Central memory CD4-positive, alpha-beta T cell (primary cell): ENCODE measurements at regions not wholly inside any gene's neighbourhood (a gene's known extent, or its start where the extent isn't known, plus 50 kb on each side); places are given as distances from the start of the nearest gene placed in this dataset.
"Not testable (repeated sequence)": the region's sequence is repeated elsewhere in the genome, so short reads cannot be mapped to it uniquely, and the experiment has no call there.

Experiments
- DNase-seq: peaks from one replicate; pipeline ENCODE4 v3.0.0; 2022

DNA sequence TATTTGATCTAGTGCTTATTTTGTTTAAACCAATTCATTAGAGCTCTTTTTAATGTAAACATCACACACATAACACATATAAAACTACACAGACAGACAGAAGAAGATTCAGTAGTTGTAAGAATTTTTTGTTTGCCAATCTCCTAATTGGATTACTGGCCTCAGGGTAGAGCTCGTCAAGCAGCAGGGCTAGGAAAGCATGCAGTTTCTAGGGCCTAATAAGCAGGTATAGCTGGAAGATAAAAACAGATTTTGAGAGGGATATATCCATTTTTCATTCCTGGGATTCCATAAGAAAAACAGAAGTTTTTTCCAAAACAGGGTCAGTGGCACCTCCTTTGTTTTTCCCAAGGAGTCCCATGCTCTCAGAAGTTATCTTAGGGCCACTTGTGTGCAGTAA, 265.2 kb upstream of the SGO1 start:
- DNase-seq, result no peak

DNA sequence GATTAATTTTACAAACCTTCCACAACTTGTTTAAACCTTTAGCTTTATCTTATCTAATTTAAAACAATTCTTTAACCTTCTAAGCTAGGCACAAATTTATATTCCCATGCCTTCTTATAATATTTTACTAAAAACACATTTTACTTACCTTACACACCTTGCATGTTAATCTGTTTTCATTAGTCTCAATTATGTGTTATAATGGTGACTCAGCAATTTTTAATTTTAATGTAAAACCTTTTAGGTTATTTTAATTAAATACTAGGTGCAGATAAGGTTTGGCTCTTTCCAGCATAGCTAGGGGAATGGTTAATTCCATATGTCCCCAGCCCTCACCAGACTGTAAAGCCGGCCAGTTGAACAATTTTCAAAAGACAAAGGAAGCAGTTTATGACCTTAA, 264.6 kb upstream of the SGO1 start:
- no peak for DNase-seq

DNA sequence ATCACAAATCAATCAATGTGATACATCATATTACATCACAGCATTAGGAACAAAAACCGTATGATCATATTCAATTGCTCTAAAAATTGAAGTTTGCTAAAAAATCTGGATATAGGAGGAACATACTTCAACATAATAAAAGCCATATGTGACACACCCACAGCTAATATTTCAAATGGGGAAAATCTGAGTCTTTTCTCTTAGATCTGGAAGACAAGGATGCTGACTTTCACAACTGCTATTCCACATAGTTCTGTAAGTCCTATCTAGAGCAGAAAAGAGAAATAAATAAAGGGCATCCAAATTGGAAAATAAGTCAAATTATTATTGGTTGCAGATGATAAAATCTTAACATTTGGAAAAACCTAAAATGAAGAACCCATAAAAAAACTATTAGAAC, 256.8 kb upstream of the SGO1 start:
- no peak for DNase-seq

DNA sequence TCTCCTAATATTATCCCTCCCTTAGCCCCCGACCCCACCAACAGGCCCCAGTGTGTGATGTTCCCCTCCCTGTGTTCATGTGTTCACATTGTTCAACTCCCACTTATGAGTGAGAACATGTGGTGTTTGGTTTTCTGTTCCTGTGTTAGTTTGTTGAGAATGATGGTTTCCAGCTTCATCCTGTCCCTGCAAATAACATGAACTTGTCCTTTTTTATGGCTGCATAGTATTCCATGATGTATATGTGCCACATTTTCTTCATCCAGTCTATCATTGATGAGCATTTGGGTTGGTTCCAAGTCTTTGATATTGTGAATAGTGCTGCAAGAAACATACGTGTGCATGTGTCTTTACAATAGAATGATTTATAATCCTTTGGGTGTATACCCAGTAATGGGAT, 241.3 kb upstream of the SGO1 start:
- DNase-seq, result not testable (repeated sequence)

DNA sequence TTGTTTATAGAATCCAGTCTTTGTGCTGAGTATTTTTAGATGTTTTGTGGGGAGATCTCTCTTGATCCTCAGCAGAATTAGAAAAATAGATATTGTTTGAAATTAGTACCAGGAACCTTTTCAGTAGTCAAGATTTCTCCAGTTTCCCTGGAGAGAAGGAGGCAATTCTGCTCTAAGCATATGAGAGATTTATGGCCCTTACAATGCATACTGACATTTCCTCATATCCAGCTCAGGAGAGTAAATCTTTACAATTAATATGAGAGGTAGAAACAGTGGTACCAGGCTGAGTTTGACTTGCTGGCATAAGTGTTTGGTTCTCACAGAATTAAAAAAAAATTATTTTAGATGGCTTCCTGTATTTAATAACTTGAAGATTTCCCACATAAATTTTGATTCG, 239.1 kb upstream of the SGO1 start:
- no peak for DNase-seq

DNA sequence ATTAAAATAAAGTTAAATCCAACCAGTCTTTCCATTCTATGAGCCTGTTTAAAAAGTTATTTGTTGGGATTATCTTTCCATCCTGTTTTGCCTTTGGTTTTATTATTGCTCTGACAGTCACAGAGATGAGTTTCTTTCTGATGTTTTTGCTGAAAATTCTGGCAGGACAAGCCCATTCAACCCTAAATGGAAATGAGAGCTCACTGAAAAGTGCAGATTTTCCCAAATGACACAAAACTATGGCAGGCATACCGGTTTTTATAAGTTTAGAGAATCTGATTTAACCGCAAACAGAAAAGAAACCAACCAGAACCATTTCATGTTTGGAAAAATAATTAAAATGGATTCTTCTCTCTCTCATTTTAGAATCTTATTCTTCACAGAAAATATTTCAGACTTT, 238.1 kb upstream of the SGO1 start:
- no peak for DNase-seq

DNA sequence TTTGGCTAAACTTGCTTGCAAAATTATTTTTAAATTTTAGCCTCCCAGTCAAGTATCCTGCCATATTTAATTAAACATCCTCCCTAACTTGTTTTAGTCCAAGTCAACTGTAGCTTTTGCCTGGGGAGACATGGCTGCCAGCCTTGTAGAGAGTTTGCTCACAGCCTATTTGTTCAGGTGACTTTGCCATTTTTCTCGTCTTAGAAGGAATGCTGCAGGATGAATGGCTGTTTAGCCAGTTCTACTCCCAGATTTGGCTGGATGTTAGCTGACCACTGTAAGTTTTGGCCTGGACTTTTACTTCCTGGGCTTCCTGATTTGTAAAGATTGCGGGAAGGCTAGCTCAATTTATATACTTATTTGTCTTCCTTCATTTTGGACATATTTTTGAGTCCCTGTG, 236.4 kb upstream of the SGO1 start:
- DNase-seq, result no peak

DNA sequence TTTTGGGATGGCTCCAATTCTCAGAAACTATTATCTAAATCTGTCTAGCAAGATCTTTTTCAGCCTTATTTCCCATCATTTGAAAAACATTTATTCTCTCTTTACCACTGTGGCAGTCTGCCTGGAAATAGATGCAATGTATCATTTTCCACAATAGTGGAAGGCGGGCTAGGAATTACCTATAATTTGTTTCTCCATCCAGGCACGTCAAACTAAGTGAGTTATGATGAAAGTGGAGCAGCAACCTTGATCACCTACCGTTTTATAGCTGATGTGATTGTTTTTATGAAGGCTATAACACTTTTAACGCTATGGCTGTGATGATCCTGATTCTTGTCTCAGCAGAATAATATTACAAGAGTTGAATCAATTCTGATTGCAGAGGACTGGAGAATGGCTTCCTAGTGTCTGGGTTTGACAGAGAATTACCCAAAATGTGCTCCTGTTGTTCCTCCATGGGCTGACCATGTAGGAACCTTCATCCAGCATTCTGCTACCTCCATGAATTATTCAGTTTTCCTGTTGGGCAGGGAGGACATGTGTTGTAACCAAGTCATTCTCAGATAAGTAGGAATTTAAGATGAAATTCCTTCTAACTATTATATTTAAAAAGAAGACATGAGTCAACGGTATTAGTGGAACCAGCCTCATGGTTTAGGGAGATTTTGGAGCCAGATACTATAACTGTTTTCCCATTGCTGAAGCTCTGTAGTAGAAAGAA, 231.5 kb upstream of the SGO1 start:
- DNase-seq, result no peak

DNA sequence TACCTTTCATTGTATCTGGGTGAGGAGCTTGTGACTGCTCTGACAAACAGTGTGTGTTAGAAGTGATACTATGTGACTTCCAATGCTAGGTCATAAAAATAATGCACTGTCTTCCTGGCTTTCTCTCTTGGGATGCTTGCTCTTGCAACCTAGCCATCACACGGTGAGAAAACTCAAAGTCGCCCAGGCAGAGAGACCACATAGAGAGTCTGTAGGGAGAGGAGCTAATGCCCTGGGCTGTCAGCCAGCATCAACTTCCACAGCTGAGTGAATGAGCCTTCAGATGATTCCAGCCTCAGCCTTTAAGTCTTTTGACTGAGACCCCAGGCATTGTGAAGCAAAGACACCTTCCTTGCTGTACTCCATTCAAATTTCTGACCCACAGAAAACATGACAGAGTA, 220.6 kb upstream of the SGO1 start:
- DNase-seq, result no peak

DNA sequence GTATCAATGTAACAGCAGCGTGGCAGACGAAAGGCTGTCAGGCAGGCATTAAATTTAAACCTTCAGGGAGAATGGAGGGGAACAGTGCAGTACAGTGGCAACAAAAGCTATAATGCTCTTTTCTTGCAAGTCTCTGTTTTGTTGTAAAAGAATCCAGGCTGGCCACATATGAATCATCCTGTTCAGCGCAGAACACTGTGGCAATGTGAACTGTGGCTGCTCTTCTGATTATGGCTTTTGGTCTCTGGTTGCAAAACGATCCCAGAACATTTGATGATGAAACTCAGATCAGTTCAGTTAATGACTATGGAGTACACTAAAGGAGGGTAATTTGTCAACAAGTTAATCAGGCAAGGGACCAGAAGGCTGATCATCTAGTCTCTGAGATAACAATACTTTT, 219.7 kb upstream of the SGO1 start:
- DNase-seq, result no peak

DNA sequence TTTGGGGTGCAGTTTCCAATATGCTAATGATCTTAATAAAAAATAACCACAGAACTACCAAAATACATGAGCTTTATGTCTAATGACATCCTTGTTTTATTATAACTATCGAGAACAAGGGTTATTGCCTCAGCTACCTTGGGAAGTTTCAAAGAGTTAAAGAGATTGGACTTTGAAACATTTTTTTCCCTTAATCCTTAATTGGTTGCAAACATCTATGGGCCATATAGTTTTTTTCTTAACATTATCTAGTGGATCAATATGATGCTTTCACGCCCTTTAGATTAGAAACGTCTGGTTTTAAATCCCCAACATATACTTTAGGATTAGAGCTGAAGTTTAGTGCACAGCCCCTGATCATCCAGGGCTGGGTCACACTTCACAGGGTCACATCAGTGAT, 219.2 kb upstream of the SGO1 start:
- DNase-seq, result no peak

DNA sequence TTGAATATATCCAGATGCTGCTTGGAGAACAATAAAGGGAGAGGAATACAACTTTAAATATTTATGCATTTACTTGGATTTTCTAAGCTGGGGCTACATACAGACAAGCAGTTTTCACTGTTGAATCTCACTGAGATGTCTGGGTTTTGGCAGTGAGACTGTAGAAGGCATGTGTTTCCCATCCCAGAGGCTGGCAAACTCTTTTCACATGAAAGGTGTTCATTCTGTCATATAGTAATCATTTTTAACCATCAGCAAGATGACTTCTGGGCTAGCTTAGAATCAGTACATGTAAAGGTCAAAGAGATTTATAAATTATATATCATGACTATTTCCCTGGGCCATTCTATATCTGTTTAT, 218.7 kb upstream of the SGO1 start:
- no peak for DNase-seq

DNA sequence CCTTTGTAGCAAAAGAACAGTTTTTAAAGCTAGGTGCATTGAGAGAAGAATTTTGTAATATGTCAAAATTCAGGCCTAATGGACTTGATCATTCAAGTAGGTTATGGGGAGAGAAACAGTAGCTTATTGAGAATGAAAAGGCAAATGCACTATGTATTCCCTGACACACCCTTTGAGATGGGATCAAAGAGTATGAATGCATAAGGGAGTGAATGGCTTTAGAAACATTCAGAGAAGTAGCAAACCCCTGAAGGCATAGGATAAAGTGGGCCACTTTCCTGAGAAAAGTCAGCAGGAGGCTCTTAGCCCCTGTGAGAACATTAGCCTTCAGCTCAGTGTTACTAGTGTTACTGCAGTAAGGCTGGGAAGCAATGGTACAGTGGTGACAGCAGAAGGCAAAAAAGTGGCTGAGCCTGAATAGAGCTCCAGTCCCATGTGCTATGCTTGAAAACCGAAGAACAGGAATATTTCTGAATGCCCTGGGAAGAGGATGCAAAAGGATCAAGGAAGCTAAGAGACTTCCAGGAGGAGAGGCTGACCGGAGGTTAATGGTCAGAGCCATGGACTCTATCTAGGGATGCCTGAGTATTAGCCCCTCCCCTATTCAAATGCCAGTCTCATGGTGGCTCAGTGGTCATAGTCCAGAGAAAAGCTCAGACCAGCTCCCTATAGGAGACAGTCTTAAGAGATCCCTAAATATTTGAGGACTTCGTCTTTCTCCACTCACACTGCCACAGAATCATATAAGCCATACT, 218.2 kb upstream of the SGO1 start:
- no peak for DNase-seq

DNA sequence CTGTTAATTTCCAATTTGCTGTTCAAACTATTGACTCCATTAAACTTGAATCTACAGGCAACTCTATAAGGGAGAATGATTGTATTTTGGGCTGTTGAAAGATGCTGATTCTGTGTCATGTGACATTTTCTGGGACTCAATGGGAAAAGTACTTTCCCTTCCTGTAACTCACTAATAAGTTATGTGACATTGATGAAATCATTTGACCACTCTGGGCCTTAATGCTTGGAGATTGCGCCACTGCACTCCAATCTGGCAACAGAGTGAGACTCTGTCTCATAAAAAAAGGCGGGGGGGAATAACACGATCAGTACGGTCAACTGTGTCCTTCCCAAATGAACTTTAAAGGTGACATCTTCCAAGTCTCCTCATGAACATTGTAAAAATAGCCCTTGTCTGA, 215.2 kb upstream of the SGO1 start:
- DNase-seq, result no peak

DNA sequence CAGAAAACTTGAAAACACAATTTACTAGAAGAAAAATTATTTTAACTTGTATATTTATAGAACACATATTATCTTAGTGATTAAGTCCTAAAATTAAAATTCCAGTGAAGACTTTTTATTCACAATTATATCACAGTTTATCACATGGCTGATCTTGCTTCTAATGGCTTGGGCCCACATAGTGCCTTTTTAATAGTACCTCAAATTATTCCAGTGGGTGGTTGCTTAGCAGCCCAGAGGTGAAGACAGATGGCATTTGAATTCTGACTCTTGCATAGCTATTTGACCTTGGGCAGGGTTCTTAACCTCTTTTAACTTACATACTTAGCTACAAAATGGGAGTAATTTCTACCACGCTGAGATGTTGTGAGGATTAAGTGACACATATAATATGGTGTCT, 214.7 kb upstream of the SGO1 start:
- no peak for DNase-seq

DNA sequence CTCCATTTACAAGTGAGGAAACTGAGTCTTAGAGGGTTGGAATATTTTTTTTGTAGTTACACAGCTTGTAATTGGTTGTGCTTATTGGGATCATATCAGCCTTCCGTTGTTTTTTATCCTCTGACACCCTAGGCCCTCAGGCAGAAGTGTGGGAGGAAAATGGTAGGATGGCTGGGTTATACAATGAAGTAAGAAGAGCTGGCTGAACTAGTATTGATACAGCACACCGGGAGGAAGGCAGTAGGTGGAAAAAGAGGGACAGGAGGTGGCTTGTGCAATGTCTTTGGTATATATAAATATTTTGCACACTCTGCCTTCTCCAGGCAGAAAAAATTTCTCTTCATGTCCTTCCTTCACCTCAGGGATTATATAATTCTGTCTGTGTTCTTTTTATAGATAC, 214.3 kb upstream of the SGO1 start:
- no peak for DNase-seq

DNA sequence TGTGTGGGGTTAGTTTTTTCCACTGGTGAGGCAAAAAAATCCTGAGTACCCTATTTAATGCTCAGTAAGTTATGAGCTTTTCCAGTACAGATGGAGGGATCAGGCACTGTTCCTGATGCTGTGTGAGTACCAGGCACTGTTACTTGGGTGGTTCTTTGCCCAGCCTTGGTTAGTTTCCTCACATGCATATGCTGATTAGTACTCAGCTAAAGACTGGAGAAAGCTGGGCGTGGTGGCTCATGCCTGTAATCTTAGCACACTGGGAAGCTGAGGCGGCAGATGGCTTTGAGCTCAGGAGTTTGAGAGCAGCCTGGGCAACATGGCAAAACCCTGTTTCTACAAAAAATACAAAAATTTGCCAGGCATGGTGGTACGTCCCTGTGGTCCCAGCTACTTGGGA, 210.3 kb upstream of the SGO1 start:
- DNase-seq, result no peak

DNA sequence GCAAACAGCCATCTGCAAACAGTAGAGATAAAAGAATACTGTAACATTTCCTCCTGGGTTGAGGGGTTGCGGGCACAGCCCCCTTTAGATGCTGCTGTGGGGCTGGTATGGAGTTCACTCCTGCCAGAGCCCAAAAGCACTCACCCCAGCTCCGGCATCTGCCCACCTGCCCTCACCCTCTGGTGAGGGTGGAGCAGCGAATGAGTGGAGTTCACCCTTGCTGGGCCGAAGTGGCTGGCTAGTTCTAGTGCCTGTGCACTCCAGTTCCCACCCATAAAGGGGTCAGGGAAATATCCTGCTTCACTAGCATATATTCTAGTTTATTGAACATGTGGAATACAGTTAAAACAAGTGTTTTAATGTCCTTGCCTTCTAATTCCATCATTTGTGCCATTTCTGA, 209.7 kb upstream of the SGO1 start:
- DNase-seq, result no peak

DNA sequence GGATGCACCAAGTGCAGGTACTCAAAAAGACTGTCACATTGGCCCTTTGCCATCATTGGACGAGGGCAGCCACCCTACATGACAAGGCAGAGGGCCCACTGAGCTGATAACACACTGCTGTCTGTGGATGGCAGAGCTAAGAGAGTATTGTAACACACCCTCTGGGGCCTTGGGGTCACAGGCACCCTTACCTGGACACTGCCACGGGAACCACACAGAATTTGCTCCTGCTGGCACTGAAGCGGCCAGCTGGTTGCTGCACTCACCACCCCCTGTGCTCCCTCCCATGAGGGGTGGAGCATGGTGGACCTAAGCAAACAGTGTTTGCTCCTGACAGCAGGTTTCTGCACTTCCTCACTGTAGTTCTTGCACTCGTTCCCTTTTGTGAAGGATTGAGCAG, 208.2 kb upstream of the SGO1 start:
- no peak for DNase-seq

DNA sequence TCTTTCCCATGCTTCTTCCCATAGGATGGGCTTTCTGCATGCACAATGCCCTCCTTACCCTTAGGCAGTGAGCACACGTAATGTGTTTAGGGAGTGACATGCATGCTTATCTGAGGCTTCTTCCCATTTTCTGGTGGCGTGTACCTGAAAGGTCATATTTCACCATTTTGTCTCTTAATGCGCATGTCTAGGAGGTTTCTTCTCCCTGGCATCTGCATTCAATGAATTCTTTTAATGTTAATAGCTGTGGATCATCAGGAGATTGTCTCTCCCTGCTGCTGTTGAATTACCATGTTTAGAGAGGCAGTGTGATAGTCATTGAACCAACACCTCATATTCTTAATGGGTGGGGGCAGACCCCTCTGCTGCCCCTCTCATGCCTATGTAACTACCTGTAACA, 205.6 kb upstream of the SGO1 start:
- no peak for DNase-seq

DNA sequence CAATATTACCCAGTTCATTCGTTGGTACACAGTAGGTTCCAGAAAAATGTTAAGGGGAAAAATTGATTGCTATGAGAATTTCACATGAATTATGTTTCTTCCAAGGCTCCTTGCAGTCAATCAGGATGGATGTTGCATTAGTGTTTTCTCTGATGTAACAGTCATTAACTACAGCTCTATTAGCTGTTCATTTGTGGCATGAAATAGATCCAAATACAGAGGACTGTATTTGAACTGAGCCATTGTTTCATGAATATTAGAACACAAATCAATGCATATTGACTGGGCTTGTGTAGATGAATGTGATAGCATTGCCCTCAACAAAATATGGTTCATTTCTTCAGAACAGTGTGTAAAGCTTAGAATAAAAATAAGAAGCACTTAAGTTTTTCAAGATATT, 203.0 kb upstream of the SGO1 start:
- no peak for DNase-seq

DNA sequence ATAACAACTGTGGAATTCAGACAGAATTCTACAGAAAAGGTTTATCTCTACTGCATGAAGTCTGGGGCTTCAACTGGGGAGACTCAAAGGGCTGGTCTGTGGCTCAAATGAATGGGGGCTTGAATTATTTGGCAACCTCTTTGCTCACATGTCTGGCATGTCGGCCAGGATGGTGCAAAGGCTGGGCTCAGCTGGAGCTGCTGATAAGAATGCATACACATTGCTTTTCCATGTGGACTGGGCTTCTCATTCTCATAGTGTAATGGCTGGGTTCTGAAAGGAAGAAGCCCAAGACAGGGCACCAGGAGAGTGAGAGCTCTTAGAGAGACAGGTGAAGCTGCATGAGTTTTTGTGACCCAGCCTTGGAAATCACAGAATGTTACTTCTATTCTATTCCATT, 194.3 kb upstream of the SGO1 start:
- no peak for DNase-seq

DNA sequence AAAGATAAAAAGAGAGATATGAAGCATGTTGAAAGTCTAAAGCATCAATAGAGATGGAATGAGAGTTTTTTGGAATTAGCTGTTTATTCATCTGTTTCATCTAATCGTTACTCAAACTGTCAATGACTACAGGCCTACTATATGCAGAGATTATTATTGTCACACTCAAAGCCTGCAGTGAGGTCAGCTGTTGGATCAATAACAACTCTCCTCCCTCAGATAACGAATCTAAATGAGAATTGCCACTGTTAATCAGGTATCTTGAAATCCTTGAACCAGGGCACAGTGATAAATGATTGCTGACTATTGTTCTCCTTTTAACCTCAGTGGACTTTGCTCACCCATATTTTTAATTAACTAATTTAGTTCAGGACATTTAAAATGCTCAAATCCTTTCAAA, 192.3 kb upstream of the SGO1 start:
- no peak for DNase-seq

DNA sequence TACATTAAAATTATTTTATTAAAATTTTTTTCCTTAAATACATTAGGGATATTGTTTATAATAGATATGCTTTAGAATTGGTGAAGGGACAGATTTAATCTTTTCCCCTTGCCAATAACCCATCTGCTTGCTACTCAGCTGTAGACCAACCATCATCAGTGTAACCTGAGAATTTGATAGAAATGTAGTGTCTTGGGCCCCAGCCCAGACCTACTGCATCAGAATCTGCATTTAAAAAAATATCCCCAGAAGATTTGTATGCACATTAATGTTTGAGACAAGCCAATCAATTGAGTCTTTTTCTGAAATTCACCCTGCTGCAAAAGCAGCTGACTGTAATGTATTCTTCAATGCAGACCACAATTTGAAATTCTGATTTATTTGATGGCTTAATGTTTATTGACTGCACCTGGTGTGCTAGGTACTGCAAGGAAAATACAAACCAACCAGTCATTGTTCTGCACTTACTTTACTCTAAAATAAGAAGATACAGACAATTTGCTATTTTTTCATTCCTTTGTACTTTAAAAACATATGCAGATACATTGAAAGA, 190.7 kb upstream of the SGO1 start:
- DNase-seq, result no peak

DNA sequence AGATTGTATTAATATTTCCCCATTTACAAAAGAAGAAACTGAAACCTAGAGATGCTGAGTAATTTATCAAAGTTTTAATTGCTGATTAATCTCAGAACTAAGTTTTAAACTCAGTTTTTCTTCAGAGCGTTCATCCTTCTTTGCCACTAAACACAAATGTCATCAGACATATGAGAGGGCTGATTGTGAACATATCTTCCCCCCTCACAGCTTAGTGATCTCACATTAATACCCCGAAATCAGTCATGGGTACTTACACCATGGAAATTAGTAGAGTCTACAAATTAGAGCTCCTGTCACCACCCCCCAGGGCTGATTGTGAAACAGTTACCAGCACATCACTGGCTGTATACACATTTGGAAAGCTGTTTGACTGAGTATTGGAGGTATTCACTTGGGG, 189.3 kb upstream of the SGO1 start:
- DNase-seq, result no peak
